PC-9 (cell line): ENCODE measurements at regions not wholly inside any gene's neighbourhood (a gene's known extent, or its start where the extent isn't known, plus 50 kb on each side); places are given as distances from the start of the nearest gene placed in this dataset.

ENCODE experiments used
- BruUV-seq: library from RNA; stranded (reverse); fragments of 400-500 nt; replicated peaks from 2 replicates; lab custom pipeline; 2021; lab: Mats Ljungman, UMichigan
- CTCF ChIA-PET: fragments of 300-600 bp; sonication (Branson Sonifier 250); formaldehyde crosslinking; loops from one replicate; lab custom pipeline; 2022; ENCODE audit warnings: antibody characterized with exemption; lab: Charles Lee
- POLR2A ChIA-PET: fragments of 300-600 bp; sonication (Branson Sonifier 250); formaldehyde crosslinking; loops from one replicate; lab custom pipeline; 2022; ENCODE audit warnings: antibody characterized with exemption; ENCODE audit not compliant: unreplicated experiment; lab: Charles Lee
- DNase-seq, 2 experiments: peaks; one replicate each; pipeline versions ENCODE4 v3.0.0 to v3.0.0-alpha.2; 2015 to 2022; ENCODE audit warnings: mixed read lengths in 1 of 2
- H2AFZ ChIP-seq: fragments of 200-600 bp; sonication (generic); 2 replicates; pipeline ENCODE4 v1.8.1; 2017; ENCODE audit warnings: antibody characterized with exemption
- H3F3A ChIP-seq: fragments of 200-600 bp; sonication (generic); 2 replicates; pipeline ENCODE4 v1.8.1; 2017; ENCODE audit warnings: antibody characterized with exemption, mild to moderate bottlenecking, low read depth; ENCODE audit not compliant: insufficient read depth
- H3K27ac ChIP-seq: fragments of 200-600 bp; sonication (generic); 2 replicates; pipeline ENCODE4 v1.6.1; 2016; ENCODE audit warnings: mixed run types
- H3K27me3 ChIP-seq: fragments of 200-600 bp; sonication (generic); 2 replicates; pipeline ENCODE4 v1.6.1; 2016; ENCODE audit warnings: low read depth, mixed run types; ENCODE audit not compliant: insufficient read depth
- H3K36me3 ChIP-seq: fragments of 200-600 bp; sonication (generic); 2 replicates; pipeline ENCODE4 v1.6.1; 2016; ENCODE audit warnings: low read depth, mixed run types
- H3K4me1 ChIP-seq: fragments of 200-600 bp; sonication (generic); replicated peaks from 2 replicates; pipeline ENCODE4 v1.6.1; 2016; ENCODE audit warnings: mixed run types; ENCODE audit not compliant: insufficient read depth
- H3K4me2 ChIP-seq: fragments of 200-600 bp; sonication (generic); 2 replicates; pipeline ENCODE4 v1.6.1; 2017; ENCODE audit warnings: mixed run types
- H3K4me3 ChIP-seq: fragments of 200-600 bp; sonication (generic); 2 replicates; pipeline ENCODE4 v1.6.1; 2016; ENCODE audit warnings: mixed run types
- H3K79me2 ChIP-seq: fragments of 200-600 bp; sonication (generic); 2 replicates; pipeline ENCODE4 v1.6.1; 2017; ENCODE audit warnings: low read depth, mixed run types
- H3K9me2 ChIP-seq: fragments of 200-600 bp; sonication (generic); 2 replicates; pipeline ENCODE4 v1.8.1; 2017; ENCODE audit warnings: mild to moderate bottlenecking; ENCODE audit not compliant: insufficient read depth
- H3K9me3 ChIP-seq: fragments of 200-600 bp; sonication (generic); 2 replicates; pipeline ENCODE4 v1.8.1; 2016; ENCODE audit warnings: low read depth; ENCODE audit not compliant: insufficient read depth
- H4K20me1 ChIP-seq: fragments of 200-600 bp; sonication (generic); 2 replicates; pipeline ENCODE4 v1.8.1; 2017; ENCODE audit not compliant: insufficient read depth
- EZH2 ChIP-seq: fragments of 200-600 bp; sonication (generic); IDR thresholded peaks from 2 replicates; pipeline ENCODE4 v1.8.0; 2017; ENCODE audit warnings: antibody characterized with exemption, low read depth
- intact Hi-C: fragments of 100-400 bp; cut with micrococcal nuclease; formaldehyde crosslinking; loops from one replicate; pipeline ENCODE4 v1.10.0; 2022; ENCODE audit not compliant: unreplicated experiment
- TF ChIP-seq, protein P1 (sequence below): fragments of 200-600 bp; sonication (generic); conservative IDR thresholded peaks from 2 replicates; pipeline ENCODE4 v1.6.1; 2017; ENCODE audit warnings: mixed run types, antibody characterized with exemption, mild to moderate bottlenecking, moderate library complexity

- Histone ChIP-seq H3K9me3 (no peaks in the 10 kb centered on the region), H3K4me1 (no peaks in the 10 kb centered on the region), H3K79me2 (no peaks in the 10 kb centered on the region), H2AFZ (no peak overlapping the region), H3K36me3 (no peaks in the 10 kb centered on the region), H3K27ac (no peak overlapping the region), H3K27me3 (peaks cover 71% of the 10 kb centered on the region), H3K4me2 (no peak overlapping the region), H4K20me1 (no peaks in the 10 kb centered on the region), H3K9me2 (no peaks in the 10 kb centered on the region), H3F3A (no peaks in the 10 kb centered on the region), H3K4me3 (no peak overlapping the region)
- no TSS peak for BruUV-seq
- intact Hi-C loops = no loop called here
- no peak for DNase-seq
- TF ChIP-seq EZH2 = no peak
- TF ChIP-seq, protein P1, sequence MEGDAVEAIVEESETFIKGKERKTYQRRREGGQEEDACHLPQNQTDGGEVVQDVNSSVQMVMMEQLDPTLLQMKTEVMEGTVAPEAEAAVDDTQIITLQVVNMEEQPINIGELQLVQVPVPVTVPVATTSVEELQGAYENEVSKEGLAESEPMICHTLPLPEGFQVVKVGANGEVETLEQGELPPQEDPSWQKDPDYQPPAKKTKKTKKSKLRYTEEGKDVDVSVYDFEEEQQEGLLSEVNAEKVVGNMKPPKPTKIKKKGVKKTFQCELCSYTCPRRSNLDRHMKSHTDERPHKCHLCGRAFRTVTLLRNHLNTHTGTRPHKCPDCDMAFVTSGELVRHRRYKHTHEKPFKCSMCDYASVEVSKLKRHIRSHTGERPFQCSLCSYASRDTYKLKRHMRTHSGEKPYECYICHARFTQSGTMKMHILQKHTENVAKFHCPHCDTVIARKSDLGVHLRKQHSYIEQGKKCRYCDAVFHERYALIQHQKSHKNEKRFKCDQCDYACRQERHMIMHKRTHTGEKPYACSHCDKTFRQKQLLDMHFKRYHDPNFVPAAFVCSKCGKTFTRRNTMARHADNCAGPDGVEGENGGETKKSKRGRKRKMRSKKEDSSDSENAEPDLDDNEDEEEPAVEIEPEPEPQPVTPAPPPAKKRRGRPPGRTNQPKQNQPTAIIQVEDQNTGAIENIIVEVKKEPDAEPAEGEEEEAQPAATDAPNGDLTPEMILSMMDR = no peak
- ChIA-PET POLR2A (no interaction called here), CTCF (no interaction called here)
Observed at GRCh38 chr2:133972786-133973185, 281.1 kb upstream of the MGAT5 start.

DNA sequence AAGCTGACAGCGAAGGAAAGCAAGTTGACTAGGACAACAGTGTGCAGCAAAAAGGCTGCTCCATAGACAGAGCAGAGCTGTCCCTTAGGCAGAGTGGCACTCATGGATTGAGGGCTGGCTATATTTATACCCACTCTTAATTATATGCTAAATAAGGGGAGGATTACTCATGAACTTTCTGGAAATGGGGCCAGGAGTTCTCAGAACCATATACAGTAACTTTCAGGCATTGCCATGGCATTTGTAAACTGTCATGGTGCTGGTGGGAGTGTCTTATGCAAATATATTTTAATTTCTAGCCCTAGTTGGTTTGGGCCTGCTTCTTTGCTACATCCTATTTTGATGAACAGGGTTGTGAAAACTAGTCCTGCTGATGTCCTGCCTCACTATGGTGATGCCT is 279.5 kb upstream of the MGAT5 start:
- Histone ChIP-seq H3K79me2 (no peaks in the 10 kb centered on the region), H3K36me3 (no peaks in the 10 kb centered on the region), H4K20me1 (no peaks in the 10 kb centered on the region), H3K4me1 (no peaks in the 10 kb centered on the region), H3K4me3 (no peak overlapping the region), H3K27ac (no peak overlapping the region), H2AFZ (no peak overlapping the region), H3K9me2 (no peaks in the 10 kb centered on the region), H3F3A (no peaks in the 10 kb centered on the region), H3K9me3 (no peaks in the 10 kb centered on the region), H3K4me2 (no peak overlapping the region), H3K27me3 (peaks cover 70% of the 10 kb centered on the region)
- no TSS peak for BruUV-seq
- DNase-seq = no peak
- ChIA-PET POLR2A (no interaction called here), CTCF (no interaction called here)
- TF ChIP-seq EZH2 = no peak
- TF ChIP-seq, protein P1 = no peak
- intact Hi-C loops = no loop called here

- H2AFZ ChIP-seq = no peak overlapping the region
- H3K4me1 ChIP-seq = no peaks in the 10 kb centered on the region
- peaks cover 70% of the 10 kb centered on the region for H3K27me3 ChIP-seq
- no peaks in the 10 kb centered on the region for H3F3A ChIP-seq
- no peaks in the 10 kb centered on the region for H3K9me3 ChIP-seq
- no TSS peak for BruUV-seq
- no peak overlapping the region for H3K4me3 ChIP-seq
- CTCF ChIA-PET = no interaction called here
- H4K20me1 ChIP-seq = no peaks in the 10 kb centered on the region
- TF ChIP-seq, protein P1 = no peak
- TF ChIP-seq EZH2 = no peak
- no peaks in the 10 kb centered on the region for H3K79me2 ChIP-seq
- H3K36me3 ChIP-seq = no peaks in the 10 kb centered on the region
- H3K4me2 ChIP-seq = no peak overlapping the region
- DNase-seq = no peak
- intact Hi-C loops = no loop called here
- no peak overlapping the region for H3K27ac ChIP-seq
- no peaks in the 10 kb centered on the region for H3K9me2 ChIP-seq
- POLR2A ChIA-PET = no interaction called here
Observed at GRCh38 chr2:133975135-133975534, 278.7 kb upstream of the MGAT5 start.
